ENCODE measurements at regions not wholly inside any gene's neighbourhood (a gene's known extent, or its start where the extent isn't known, plus 50 kb on each side); places are given as distances from the start of the nearest gene placed in this dataset.
"Not testable (repeated sequence)": the region's sequence is repeated elsewhere in the genome, so short reads cannot be mapped to it uniquely, and the experiment has no call there.

- H3K4me3 ChIP-seq (ENCODE audit: low read depth, low read length), result no peak overlapping the region
- DNase-seq (ENCODE audit: low read depth), result no peak
- TF ChIP-seq CTCF (IDR thresholded peaks at IDR 0.05; ENCODE audit: insufficient read depth, low read length), result no peak
These were observed 80.5 kb upstream of the ETV3 start for GRCh38 chr1:157218671-157219070.

- DNase-seq (ENCODE audit: low read depth), result no peak
- H3K4me3 ChIP-seq (ENCODE audit: low read depth, low read length), result no peak overlapping the region
- no peak for TF ChIP-seq CTCF (IDR thresholded peaks at IDR 0.05; ENCODE audit: insufficient read depth, low read length)
These were observed 79.3 kb upstream of the ETV3 start for GRCh38 chr1:157217486-157217885.

- TF ChIP-seq CTCF (IDR thresholded peaks at IDR 0.05; ENCODE audit: insufficient read depth, low read length), result no peak
- DNase-seq (ENCODE audit: low read depth), result no peak
- no peak overlapping the region for H3K4me3 ChIP-seq (ENCODE audit: low read depth, low read length)
These were observed 75.6 kb upstream of the ETV3 start for GRCh38 chr1:157213836-157214235.

- DNase-seq (ENCODE audit: low read depth), result no peak
- H3K4me3 ChIP-seq (ENCODE audit: low read depth, low read length), result no peak overlapping the region
- no peak for TF ChIP-seq CTCF (IDR thresholded peaks at IDR 0.05; ENCODE audit: insufficient read depth, low read length)
These were observed 71.3 kb upstream of the ETV3 start for GRCh38 chr1:157209514-157209913.

GRCh38 chr1:157205982-157206381 lies 67.8 kb upstream of the ETV3 start:
- not testable (repeated sequence) for DNase-seq (ENCODE audit: low read depth); H3K4me3 ChIP-seq (ENCODE audit: low read depth, low read length)

- DNase-seq (ENCODE audit: low read depth), result no peak
- H3K4me3 ChIP-seq (ENCODE audit: low read depth, low read length), result no peak overlapping the region
- no peak for TF ChIP-seq CTCF (IDR thresholded peaks at IDR 0.05; ENCODE audit: insufficient read depth, low read length)
These were observed 65.0 kb upstream of the ETV3 start for GRCh38 chr1:157203166-157203565.

- H3K4me3 ChIP-seq (ENCODE audit: low read depth, low read length), result no peak overlapping the region
- no peak for DNase-seq (ENCODE audit: low read depth)
- TF ChIP-seq CTCF (IDR thresholded peaks at IDR 0.05; ENCODE audit: insufficient read depth, low read length), result no peak
These were observed 64.1 kb upstream of the ETV3 start for GRCh38 chr1:157202331-157202730.

All from fibroblast of the aortic adventitia (primary cell).